ENCODE measurements at regions not wholly inside any gene's neighbourhood (a gene's known extent, or its start where the extent isn't known, plus 50 kb on each side); places are given as distances from the start of the nearest gene placed in this dataset.

DNA sequence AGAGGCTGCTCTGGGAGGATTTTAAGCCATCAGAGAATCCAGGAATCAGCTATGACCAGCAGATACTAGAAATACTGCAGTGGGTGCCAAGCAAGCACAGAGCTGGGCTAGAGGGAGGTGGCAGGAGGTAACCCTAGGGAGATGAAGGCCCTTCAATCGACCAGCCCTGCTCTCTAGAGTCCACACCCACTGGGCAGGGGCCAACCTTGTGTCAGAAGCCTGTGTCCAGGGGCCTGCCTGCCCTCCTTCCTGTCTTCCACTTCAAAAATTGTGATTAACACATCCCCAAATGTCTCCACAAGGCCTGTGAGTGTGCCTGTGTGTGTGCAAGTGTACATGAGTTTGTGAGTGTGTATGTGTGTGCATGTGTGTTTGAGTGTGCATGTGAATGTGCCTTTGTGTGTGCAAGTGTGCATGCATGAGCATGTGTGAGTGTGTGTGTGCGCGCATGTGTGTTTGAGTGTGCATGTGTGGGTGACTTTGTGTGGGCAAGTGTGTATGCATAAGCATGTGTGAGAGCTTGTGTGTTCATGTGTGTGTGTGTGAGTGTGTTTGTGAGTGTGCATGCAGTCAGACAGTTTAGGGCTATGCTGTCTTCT, 367.7 kb downstream of the SFMBT2 start:
- Histone ChIP-seq H3K27me3 (ENCODE audit: insufficient read depth, low read length, poor library complexity, severe bottlenecking) (no peaks in the 10 kb centered on the region), H3K79me2 (ENCODE audit: insufficient read depth, low read length) (no peaks in the 10 kb centered on the region), H3K9me2 (replicated peaks; ENCODE audit: low read depth, low read length) (no peaks in the 10 kb centered on the region), H3F3A (ENCODE audit: low read depth) (peaks cover 4% of the 10 kb centered on the region; the same call in 1 of the 2 replicates), H3K4me3 (ENCODE audit: low read length, poor library complexity, severe bottlenecking) (no peak overlapping the region), H3K4me1 (ENCODE audit: insufficient read depth, low read length, poor library complexity, severe bottlenecking) (peaks cover 54% of the 10 kb centered on the region), H4K20me1 (ENCODE audit: insufficient read depth, low read length, poor library complexity, severe bottlenecking) (no peaks in the 10 kb centered on the region), H3K9me3 (ENCODE audit: insufficient read depth, low read depth, low read length) (peaks cover 11% of the 10 kb centered on the region; the same call in 1 of the 2 replicates), H2AFZ (ENCODE audit: low read length) (no peak overlapping the region), H3K9ac (ENCODE audit: low read depth, low read length, poor library complexity, severe bottlenecking) (no peak overlapping the region), H3K36me3 (ENCODE audit: insufficient read depth, low read length) (no peaks in the 10 kb centered on the region), H3K4me2 (ENCODE audit: low read depth, low read length, poor library complexity, severe bottlenecking) (no peak overlapping the region)
- TF ChIP-seq, protein P1, sequence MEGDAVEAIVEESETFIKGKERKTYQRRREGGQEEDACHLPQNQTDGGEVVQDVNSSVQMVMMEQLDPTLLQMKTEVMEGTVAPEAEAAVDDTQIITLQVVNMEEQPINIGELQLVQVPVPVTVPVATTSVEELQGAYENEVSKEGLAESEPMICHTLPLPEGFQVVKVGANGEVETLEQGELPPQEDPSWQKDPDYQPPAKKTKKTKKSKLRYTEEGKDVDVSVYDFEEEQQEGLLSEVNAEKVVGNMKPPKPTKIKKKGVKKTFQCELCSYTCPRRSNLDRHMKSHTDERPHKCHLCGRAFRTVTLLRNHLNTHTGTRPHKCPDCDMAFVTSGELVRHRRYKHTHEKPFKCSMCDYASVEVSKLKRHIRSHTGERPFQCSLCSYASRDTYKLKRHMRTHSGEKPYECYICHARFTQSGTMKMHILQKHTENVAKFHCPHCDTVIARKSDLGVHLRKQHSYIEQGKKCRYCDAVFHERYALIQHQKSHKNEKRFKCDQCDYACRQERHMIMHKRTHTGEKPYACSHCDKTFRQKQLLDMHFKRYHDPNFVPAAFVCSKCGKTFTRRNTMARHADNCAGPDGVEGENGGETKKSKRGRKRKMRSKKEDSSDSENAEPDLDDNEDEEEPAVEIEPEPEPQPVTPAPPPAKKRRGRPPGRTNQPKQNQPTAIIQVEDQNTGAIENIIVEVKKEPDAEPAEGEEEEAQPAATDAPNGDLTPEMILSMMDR (conservative IDR thresholded peaks at IDR 0.05; ENCODE audit: low read length) = no peak
- no peak for TF ChIP-seq EZH2phosphoT487 (IDR thresholded peaks at IDR 0.05; ENCODE audit: borderline replicate concordance)

DNA sequence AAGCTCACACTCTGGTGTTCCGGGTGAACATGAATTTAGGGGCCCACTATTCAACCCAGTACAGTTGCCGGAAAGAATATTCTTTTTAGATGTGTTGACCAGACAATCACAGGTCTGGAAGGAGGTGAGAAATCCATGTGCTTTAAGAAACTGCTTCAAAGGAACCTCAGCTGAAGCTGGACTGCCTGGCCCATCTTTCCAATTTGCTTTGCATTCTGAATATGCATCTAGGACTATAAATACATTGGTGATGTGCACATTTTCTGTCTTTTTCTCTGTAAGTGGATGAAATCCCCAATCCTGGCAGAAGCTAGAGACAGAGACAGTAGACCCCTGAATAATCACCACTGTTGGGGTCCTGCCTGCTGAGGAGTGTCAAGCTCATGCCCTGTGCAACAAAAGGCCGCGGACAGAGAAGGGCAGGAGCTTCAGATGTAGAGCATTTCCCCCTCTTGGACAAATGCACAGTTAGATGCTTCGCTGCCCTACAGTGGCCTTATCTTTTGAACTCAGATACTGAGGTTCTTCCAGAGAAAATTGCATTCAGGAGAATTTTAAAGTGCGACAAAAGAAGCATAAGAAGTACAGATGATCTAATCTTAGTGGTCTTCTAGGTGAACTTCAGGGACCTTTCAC, 368.3 kb downstream of the SFMBT2 start:
- H3K36me3 ChIP-seq (ENCODE audit: insufficient read depth, low read length) = no peaks in the 10 kb centered on the region
- TF ChIP-seq, protein P1 (conservative IDR thresholded peaks at IDR 0.05; ENCODE audit: low read length) = no peak
- no peak for TF ChIP-seq EZH2phosphoT487 (IDR thresholded peaks at IDR 0.05; ENCODE audit: borderline replicate concordance)
- no peaks in the 10 kb centered on the region for H3K79me2 ChIP-seq (ENCODE audit: insufficient read depth, low read length)
- no peak overlapping the region for H3K4me3 ChIP-seq (ENCODE audit: low read length, poor library complexity, severe bottlenecking)
- no peaks in the 10 kb centered on the region for H3K9me2 ChIP-seq (replicated peaks; ENCODE audit: low read depth, low read length)
- no peak overlapping the region for H3K4me2 ChIP-seq (ENCODE audit: low read depth, low read length, poor library complexity, severe bottlenecking)
- H2AFZ ChIP-seq (ENCODE audit: low read length) = no peak overlapping the region
- H4K20me1 ChIP-seq (ENCODE audit: insufficient read depth, low read length, poor library complexity, severe bottlenecking) = no peaks in the 10 kb centered on the region
- peaks cover 4% of the 10 kb centered on the region; the same call in 1 of the 2 replicates for H3K9me3 ChIP-seq (ENCODE audit: insufficient read depth, low read depth, low read length)
- peaks cover 4% of the 10 kb centered on the region; the same call in 1 of the 2 replicates for H3F3A ChIP-seq (ENCODE audit: low read depth)
- H3K9ac ChIP-seq (ENCODE audit: low read depth, low read length, poor library complexity, severe bottlenecking) = no peak overlapping the region
- peaks cover 54% of the 10 kb centered on the region for H3K4me1 ChIP-seq (ENCODE audit: insufficient read depth, low read length, poor library complexity, severe bottlenecking)
- no peaks in the 10 kb centered on the region for H3K27me3 ChIP-seq (ENCODE audit: insufficient read depth, low read length, poor library complexity, severe bottlenecking)

DNA sequence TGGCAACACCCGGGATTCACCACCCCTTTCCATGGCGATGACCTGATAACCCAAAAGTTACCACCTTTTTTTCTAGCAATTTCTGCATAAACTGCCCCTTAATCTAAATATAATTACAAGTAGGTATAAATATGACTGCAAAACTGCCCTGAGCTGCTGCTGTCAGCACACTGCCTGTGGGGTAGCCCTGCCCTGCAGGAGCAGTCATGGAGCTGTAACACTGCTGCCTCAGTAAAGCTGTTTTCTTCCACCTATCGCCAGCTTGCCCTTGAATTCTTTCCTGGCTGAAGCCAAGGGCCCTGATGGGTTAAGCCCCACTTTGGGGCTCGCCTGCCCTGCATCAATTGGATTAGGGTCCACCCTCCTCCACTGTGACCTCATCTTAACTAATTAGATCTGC, 368.8 kb downstream of the SFMBT2 start:
- Histone ChIP-seq H3F3A (ENCODE audit: low read depth) (peaks cover 4% of the 10 kb centered on the region; the same call in 1 of the 2 replicates), H2AFZ (ENCODE audit: low read length) (no peak overlapping the region), H3K9ac (ENCODE audit: low read depth, low read length, poor library complexity, severe bottlenecking) (no peak overlapping the region), H4K20me1 (ENCODE audit: insufficient read depth, low read length, poor library complexity, severe bottlenecking) (no peaks in the 10 kb centered on the region), H3K9me2 (replicated peaks; ENCODE audit: low read depth, low read length) (no peaks in the 10 kb centered on the region), H3K4me1 (ENCODE audit: insufficient read depth, low read length, poor library complexity, severe bottlenecking) (peaks cover 49% of the 10 kb centered on the region), H3K36me3 (ENCODE audit: insufficient read depth, low read length) (no peaks in the 10 kb centered on the region), H3K79me2 (ENCODE audit: insufficient read depth, low read length) (no peaks in the 10 kb centered on the region), H3K4me2 (ENCODE audit: low read depth, low read length, poor library complexity, severe bottlenecking) (no peak overlapping the region), H3K4me3 (ENCODE audit: low read length, poor library complexity, severe bottlenecking) (no peak overlapping the region), H3K9me3 (ENCODE audit: insufficient read depth, low read depth, low read length) (no peaks in the 10 kb centered on the region), H3K27me3 (ENCODE audit: insufficient read depth, low read length, poor library complexity, severe bottlenecking) (no peaks in the 10 kb centered on the region)
- TF ChIP-seq, protein P1 (conservative IDR thresholded peaks at IDR 0.05; ENCODE audit: low read length) = no peak

Data from Loucy (cell line).